ENCODE measurements at regions not wholly inside any gene's neighbourhood (a gene's known extent, or its start where the extent isn't known, plus 50 kb on each side); places are given as distances from the start of the nearest gene placed in this dataset.

GRCh38 chr19:29128203-29128602, 84.7 kb downstream of the UQCRFS1 start:
- Mint-ChIP-seq H3K36me3 (no peaks in the 10 kb centered on the region), H3K4me1 (no peaks in the 10 kb centered on the region), H3K27ac (no peak overlapping the region), H3K9me3 (peaks cover 0 to 4% (median 0%) of the 10 kb centered on the region in 3 donors), H3K4me3 (no peak overlapping the region), H3K27me3 (peaks cover 3 to 14% of the 10 kb centered on the region in 2 donors)
- DNase-seq (no peak), ATAC-seq (replicated peaks in 1 of 4) (no peak)
- Histone ChIP-seq H3K9me3 (no peaks in the 10 kb centered on the region), H3K27ac (ENCODE audit: low read length) (no peak overlapping the region), H3K4me3 (ENCODE audit: control insufficient read depth in 1 of 2, extremely low read depth in 1 of 2, low read length in 1 of 2) (no peak overlapping the region), H3K27me3 (replicated peaks in 1 of 2; ENCODE audit: control insufficient read depth in 2 of 2, extremely low read depth in 1 of 2, insufficient read depth in 2 of 2, low read length in 1 of 2) (peaks cover 0 to 13% of the 10 kb centered on the region in 2 experiments), H3K4me1 (ENCODE audit: control insufficient read depth in 1 of 2, extremely low read depth in 1 of 2, insufficient read depth in 2 of 2, low read length in 2 of 2) (no peaks in the 10 kb centered on the region), H3K36me3 (ENCODE audit: control insufficient read depth in 2 of 2, extremely low read depth in 1 of 2, insufficient read depth in 1 of 2, low read length in 1 of 2) (no peaks in the 10 kb centered on the region)
- WGBS (ENCODE audit: insufficient coverage) = 78% methylated on average over 8 of the region's 8 CpGs
- ChIA-PET CTCF (no interaction called here), POLR2A (no interaction called here)

- H3K4me3 Mint-ChIP-seq = no peak overlapping the region
- 67% methylated on average over 2 of the region's 5 CpGs for WGBS (ENCODE audit: insufficient coverage)
These were observed 90.8 kb downstream of the UQCRFS1 start for GRCh38 chr19:29122185-29122584.

GRCh38 chr19:29121684-29122083, 91.3 kb downstream of the UQCRFS1 start:
- Mint-ChIP-seq H3K27ac (no peak overlapping the region), H3K4me1 (no peaks in the 10 kb centered on the region), H3K9me3 (peaks cover 3 to 12% (median 11%) of the 10 kb centered on the region in 3 donors), H3K27me3 (peaks cover 2 to 17% of the 10 kb centered on the region in 2 donors), H3K36me3 (no peaks in the 10 kb centered on the region), H3K4me3 (no peak overlapping the region)
- no peaks in the 10 kb centered on the region for H3K9me3 ChIP-seq
- POLR2A ChIA-PET = no interaction called here
- CTCF ChIA-PET = no interaction called here
- WGBS (ENCODE audit: insufficient coverage) = 62% methylated on average over 3 of the region's 3 CpGs
- no peak overlapping the region for H3K4me3 ChIP-seq (ENCODE audit: control insufficient read depth in 1 of 2, extremely low read depth in 1 of 2, low read length in 1 of 2)
- no peaks in the 10 kb centered on the region for H3K36me3 ChIP-seq (ENCODE audit: control insufficient read depth in 2 of 2, extremely low read depth in 1 of 2, insufficient read depth in 1 of 2, low read length in 1 of 2)
- DNase-seq (no peak), ATAC-seq (replicated peaks in 1 of 4) (no peak)
- H3K27ac ChIP-seq (ENCODE audit: low read length) = no peak overlapping the region
- H3K27me3 ChIP-seq (replicated peaks in 1 of 2; ENCODE audit: control insufficient read depth in 2 of 2, extremely low read depth in 1 of 2, insufficient read depth in 2 of 2, low read length in 1 of 2) = peaks cover 0 to 15% of the 10 kb centered on the region in 2 experiments
- no peaks in the 10 kb centered on the region for H3K4me1 ChIP-seq (ENCODE audit: control insufficient read depth in 1 of 2, extremely low read depth in 1 of 2, insufficient read depth in 2 of 2, low read length in 2 of 2)

More at GRCh38 chr19:29122185-29122584, 90.8 kb downstream of the UQCRFS1 start:
- no peaks in the 10 kb centered on the region for H3K36me3 ChIP-seq (ENCODE audit: control insufficient read depth in 2 of 2, extremely low read depth in 1 of 2, insufficient read depth in 1 of 2, low read length in 1 of 2)
- no peaks in the 10 kb centered on the region for H3K4me1 ChIP-seq (ENCODE audit: control insufficient read depth in 1 of 2, extremely low read depth in 1 of 2, insufficient read depth in 2 of 2, low read length in 2 of 2)
- DNase-seq = no peak
- POLR2A ChIA-PET = no interaction called here
- CTCF ChIA-PET = no interaction called here
- Mint-ChIP-seq H3K36me3 (no peaks in the 10 kb centered on the region), H3K9me3 (peaks cover 3 to 12% (median 7%) of the 10 kb centered on the region in 3 donors), H3K27me3 (peaks cover 2 to 14% of the 10 kb centered on the region in 2 donors), H3K4me1 (no peaks in the 10 kb centered on the region), H3K27ac (no peak overlapping the region)
- H3K27me3 ChIP-seq (replicated peaks in 1 of 2; ENCODE audit: control insufficient read depth in 2 of 2, extremely low read depth in 1 of 2, insufficient read depth in 2 of 2, low read length in 1 of 2) = peaks cover 0 to 19% of the 10 kb centered on the region in 2 experiments
- no peak for ATAC-seq (replicated peaks in 1 of 4)
- H3K4me3 ChIP-seq (ENCODE audit: control insufficient read depth in 1 of 2, extremely low read depth in 1 of 2, low read length in 1 of 2) = no peak overlapping the region
- H3K9me3 ChIP-seq = no peaks in the 10 kb centered on the region
- no peak overlapping the region for H3K27ac ChIP-seq (ENCODE audit: low read length)

GRCh38 chr19:29120466-29120865, 92.5 kb downstream of the UQCRFS1 start:
- no peak overlapping the region for H3K4me3 Mint-ChIP-seq
- 62% methylated on average over 4 of the region's 6 CpGs for WGBS (ENCODE audit: insufficient coverage)
- no peaks in the 10 kb centered on the region for H3K4me1 Mint-ChIP-seq
- POLR2A ChIA-PET = no interaction called here
- DNase-seq = no peak
- H3K27me3 Mint-ChIP-seq = peaks cover 0 to 12% of the 10 kb centered on the region in 2 donors
- no peaks in the 10 kb centered on the region for H3K36me3 Mint-ChIP-seq
- H3K27me3 ChIP-seq (replicated peaks in 1 of 2; ENCODE audit: control insufficient read depth in 2 of 2, extremely low read depth in 1 of 2, insufficient read depth in 2 of 2, low read length in 1 of 2) = peaks cover 0 to 15% of the 10 kb centered on the region in 2 experiments
- CTCF ChIA-PET = no interaction called here
- H3K9me3 ChIP-seq = no peaks in the 10 kb centered on the region
- no peaks in the 10 kb centered on the region for H3K36me3 ChIP-seq (ENCODE audit: control insufficient read depth in 2 of 2, extremely low read depth in 1 of 2, insufficient read depth in 1 of 2, low read length in 1 of 2)
- no peak for ATAC-seq (replicated peaks in 1 of 4)
- H3K27ac ChIP-seq (ENCODE audit: low read length) = no peak overlapping the region
- peaks cover 3 to 12% (median 12%) of the 10 kb centered on the region in 3 donors for H3K9me3 Mint-ChIP-seq
- H3K27ac Mint-ChIP-seq = no peak overlapping the region
- H3K4me1 ChIP-seq (ENCODE audit: control insufficient read depth in 1 of 2, extremely low read depth in 1 of 2, insufficient read depth in 2 of 2, low read length in 2 of 2) = no peaks in the 10 kb centered on the region
- H3K4me3 ChIP-seq (ENCODE audit: control insufficient read depth in 1 of 2, extremely low read depth in 1 of 2, low read length in 1 of 2) = no peak overlapping the region

- POLR2A ChIA-PET = no interaction called here
- DNase-seq (no peak), ATAC-seq (replicated peaks in 1 of 4) (no peak)
- no peak overlapping the region for H3K27ac Mint-ChIP-seq
- no peaks in the 10 kb centered on the region for H3K4me1 Mint-ChIP-seq
- H3K4me3 Mint-ChIP-seq = no peak overlapping the region
- Histone ChIP-seq H3K4me3 (ENCODE audit: control insufficient read depth in 1 of 2, extremely low read depth in 1 of 2, low read length in 1 of 2) (no peak overlapping the region), H3K36me3 (ENCODE audit: control insufficient read depth in 2 of 2, extremely low read depth in 1 of 2, insufficient read depth in 1 of 2, low read length in 1 of 2) (no peaks in the 10 kb centered on the region), H3K27ac (ENCODE audit: low read length) (no peak overlapping the region), H3K4me1 (ENCODE audit: control insufficient read depth in 1 of 2, extremely low read depth in 1 of 2, insufficient read depth in 2 of 2, low read length in 2 of 2) (no peaks in the 10 kb centered on the region), H3K9me3 (no peaks in the 10 kb centered on the region), H3K27me3 (replicated peaks in 1 of 2; ENCODE audit: control insufficient read depth in 2 of 2, extremely low read depth in 1 of 2, insufficient read depth in 2 of 2, low read length in 1 of 2) (peaks cover 0 to 20% of the 10 kb centered on the region in 2 experiments)
- peaks cover 3 to 12% (median 12%) of the 10 kb centered on the region in 3 donors for H3K9me3 Mint-ChIP-seq
- CTCF ChIA-PET = no interaction called here
- WGBS (ENCODE audit: insufficient coverage) = 51% methylated on average over 8 of the region's 9 CpGs
- peaks cover 0 to 12% of the 10 kb centered on the region in 2 donors for H3K27me3 Mint-ChIP-seq
- no peaks in the 10 kb centered on the region for H3K36me3 Mint-ChIP-seq
These were observed 93.4 kb downstream of the UQCRFS1 start for GRCh38 chr19:29119590-29119989.

GRCh38 chr19:29118389-29118788, 94.6 kb downstream of the UQCRFS1 start:
- H3K9me3 Mint-ChIP-seq = peaks cover 3 to 12% (median 8%) of the 10 kb centered on the region in 3 donors
- Histone ChIP-seq H3K27me3 (replicated peaks in 1 of 2; ENCODE audit: control insufficient read depth in 2 of 2, extremely low read depth in 1 of 2, insufficient read depth in 2 of 2, low read length in 1 of 2) (peaks cover 0 to 18% of the 10 kb centered on the region in 2 experiments), H3K27ac (ENCODE audit: low read length) (no peak overlapping the region), H3K9me3 (no peaks in the 10 kb centered on the region), H3K36me3 (ENCODE audit: control insufficient read depth in 2 of 2, extremely low read depth in 1 of 2, insufficient read depth in 1 of 2, low read length in 1 of 2) (no peaks in the 10 kb centered on the region), H3K4me3 (ENCODE audit: control insufficient read depth in 1 of 2, extremely low read depth in 1 of 2, low read length in 1 of 2) (no peak overlapping the region), H3K4me1 (ENCODE audit: control insufficient read depth in 1 of 2, extremely low read depth in 1 of 2, insufficient read depth in 2 of 2, low read length in 2 of 2) (no peaks in the 10 kb centered on the region)
- WGBS (ENCODE audit: insufficient coverage) = 48% methylated on average over 3 of the region's 3 CpGs
- H3K4me3 Mint-ChIP-seq = no peak overlapping the region
- ChIA-PET POLR2A (no interaction called here), CTCF (no interaction called here)
- no peak overlapping the region for H3K27ac Mint-ChIP-seq
- no peak for DNase-seq
- H3K36me3 Mint-ChIP-seq = no peaks in the 10 kb centered on the region
- peaks cover 0 to 9% of the 10 kb centered on the region in 2 donors for H3K27me3 Mint-ChIP-seq
- no peaks in the 10 kb centered on the region for H3K4me1 Mint-ChIP-seq
- ATAC-seq (replicated peaks in 1 of 4) = no peak

GRCh38 chr19:29117926-29118325, 95.0 kb downstream of the UQCRFS1 start:
- H3K4me3 ChIP-seq (ENCODE audit: control insufficient read depth in 1 of 2, extremely low read depth in 1 of 2, low read length in 1 of 2) = no peak overlapping the region
- WGBS (ENCODE audit: insufficient coverage) = 53% methylated on average over 5 of the region's 7 CpGs
- Mint-ChIP-seq H3K9me3 (peaks cover 2 to 10% (median 6%) of the 10 kb centered on the region in 3 donors), H3K36me3 (no peaks in the 10 kb centered on the region), H3K4me1 (no peaks in the 10 kb centered on the region), H3K27ac (no peak overlapping the region), H3K27me3 (peaks cover 0 to 9% of the 10 kb centered on the region in 2 donors), H3K4me3 (no peak overlapping the region)
- no peak for DNase-seq
- ATAC-seq (replicated peaks in 1 of 4) = no peak
- POLR2A ChIA-PET = no interaction called here
- CTCF ChIA-PET = no interaction called here
- H3K27ac ChIP-seq (ENCODE audit: low read length) = no peak overlapping the region
- H3K4me1 ChIP-seq (ENCODE audit: control insufficient read depth in 1 of 2, extremely low read depth in 1 of 2, insufficient read depth in 2 of 2, low read length in 2 of 2) = no peaks in the 10 kb centered on the region
- H3K36me3 ChIP-seq (ENCODE audit: control insufficient read depth in 2 of 2, extremely low read depth in 1 of 2, insufficient read depth in 1 of 2, low read length in 1 of 2) = no peaks in the 10 kb centered on the region
- peaks cover 0 to 18% of the 10 kb centered on the region in 2 experiments for H3K27me3 ChIP-seq (replicated peaks in 1 of 2; ENCODE audit: control insufficient read depth in 2 of 2, extremely low read depth in 1 of 2, insufficient read depth in 2 of 2, low read length in 1 of 2)
- no peaks in the 10 kb centered on the region for H3K9me3 ChIP-seq
